ENCODE measurements at regions not wholly inside any gene's neighbourhood (a gene's known extent, or its start where the extent isn't known, plus 50 kb on each side); places are given as distances from the start of the nearest gene placed in this dataset.

DNA sequence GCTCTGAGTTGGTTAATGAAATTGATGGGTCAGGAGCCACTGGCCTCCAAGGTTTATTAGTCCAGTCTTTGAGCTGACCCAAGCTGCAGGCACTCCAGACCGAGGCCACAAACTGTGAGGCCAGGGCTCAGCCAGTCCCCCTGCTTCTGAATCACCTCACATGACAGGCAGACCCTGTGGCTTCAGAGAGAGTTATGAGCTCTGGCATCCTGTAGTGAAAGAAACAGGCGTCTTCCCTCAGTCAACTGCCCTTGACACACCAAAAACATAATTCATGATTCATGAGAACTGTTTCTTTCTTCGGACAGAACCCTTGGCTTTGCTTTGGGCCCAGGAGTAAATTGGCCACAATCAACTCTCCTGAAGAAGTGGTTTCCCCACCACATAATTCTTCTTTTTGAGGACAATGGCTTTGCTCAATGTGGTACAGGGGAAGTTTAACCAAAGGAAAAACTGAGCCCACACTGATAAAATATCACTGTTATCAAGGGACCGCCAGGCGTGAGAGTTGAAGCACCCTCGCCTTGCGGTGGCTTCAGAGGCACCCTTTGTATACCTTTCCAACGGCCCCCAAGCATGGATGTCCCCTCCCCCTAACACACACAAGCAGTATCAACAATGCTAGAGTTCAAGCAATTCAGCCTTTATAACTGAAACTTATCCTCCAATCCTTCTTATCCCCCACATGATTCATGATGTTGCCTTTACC is 226.9 kb downstream of the CYRIA start:
- TF ChIP-seq CTCF (IDR thresholded peaks at IDR 0.05) (no peak), POLR2A (IDR thresholded peaks at IDR 0.05) (no peak), POLR2AphosphoS5 (IDR thresholded peaks at IDR 0.05; ENCODE audit: insufficient read depth in 1 of 2, low read depth in 1 of 2) (no peak)
